HG02642 (cell line): ENCODE measurements at regions not wholly inside any gene's neighbourhood (a gene's known extent, or its start where the extent isn't known, plus 50 kb on each side); places are given as distances from the start of the nearest gene placed in this dataset.
"Not testable (repeated sequence)": the region's sequence is repeated elsewhere in the genome, so short reads cannot be mapped to it uniquely, and the experiment has no call there.

Experiments used
- ATAC-seq: cut with Tn5 transposase; IDR thresholded peaks from one replicate; pipeline ENCODE4 v1.9.1; 2021; ENCODE audit warnings: mild to moderate bottlenecking; ENCODE audit not compliant: unreplicated experiment, poor library complexity

DNA sequence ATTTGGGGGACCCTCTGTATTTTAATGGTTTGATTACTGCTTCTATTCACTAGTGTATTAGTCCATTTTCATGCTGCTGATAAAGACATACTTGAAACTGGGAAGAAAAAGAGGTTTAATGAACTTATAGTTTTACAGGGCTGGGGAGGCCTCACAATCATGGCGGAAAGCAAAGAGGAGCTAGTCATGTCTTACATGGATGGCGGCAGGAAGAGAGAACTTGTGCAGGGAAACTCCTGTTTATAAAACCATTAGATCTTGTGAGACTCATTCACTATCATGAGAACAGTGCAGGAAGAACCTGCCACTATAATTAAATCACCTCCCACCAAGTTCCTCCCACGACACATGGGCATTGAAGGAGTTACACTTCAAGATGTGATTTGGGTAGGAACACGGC lies 464.5 kb upstream of the RGS18 start:
- no peak for ATAC-seq

DNA sequence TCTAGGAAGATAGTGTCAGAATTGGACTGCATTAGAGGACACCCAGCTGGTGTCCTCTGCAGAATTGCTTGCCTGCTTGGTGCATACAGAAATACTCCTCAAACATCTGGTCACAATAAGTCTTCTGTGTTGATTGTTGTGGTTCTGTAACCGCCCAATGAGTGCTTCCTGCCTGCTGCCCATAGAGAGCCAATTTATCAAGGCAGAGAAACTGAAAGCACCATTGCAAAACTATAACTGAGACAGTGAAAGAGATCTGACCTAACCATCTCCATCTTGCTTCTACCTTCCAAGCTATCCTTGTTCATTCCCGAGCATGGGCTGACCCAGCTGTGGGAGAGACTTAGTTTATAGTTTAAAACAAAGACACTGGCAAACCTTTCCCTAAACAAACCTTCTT lies 462.4 kb upstream of the RGS18 start:
- ATAC-seq: peak; percentile 85

DNA sequence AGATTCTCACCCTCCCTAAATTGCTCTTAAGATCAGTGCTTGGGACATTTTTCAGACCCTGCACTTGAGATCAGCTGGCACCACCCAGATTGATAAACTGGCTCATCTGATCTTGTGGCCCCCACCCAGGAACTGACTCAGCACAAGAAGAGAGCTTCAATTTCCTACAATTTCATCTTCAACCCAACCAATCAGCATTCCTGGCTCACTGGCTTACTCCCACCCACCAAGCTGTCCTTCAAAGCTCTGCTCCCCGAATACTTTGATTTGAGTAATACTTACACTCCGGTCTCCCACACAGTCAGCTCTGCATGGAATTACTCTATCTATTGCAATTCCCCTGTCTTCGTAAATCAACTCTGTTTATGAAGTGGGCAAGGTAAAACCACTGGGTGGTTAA lies 461.9 kb upstream of the RGS18 start:
- ATAC-seq: no peak

DNA sequence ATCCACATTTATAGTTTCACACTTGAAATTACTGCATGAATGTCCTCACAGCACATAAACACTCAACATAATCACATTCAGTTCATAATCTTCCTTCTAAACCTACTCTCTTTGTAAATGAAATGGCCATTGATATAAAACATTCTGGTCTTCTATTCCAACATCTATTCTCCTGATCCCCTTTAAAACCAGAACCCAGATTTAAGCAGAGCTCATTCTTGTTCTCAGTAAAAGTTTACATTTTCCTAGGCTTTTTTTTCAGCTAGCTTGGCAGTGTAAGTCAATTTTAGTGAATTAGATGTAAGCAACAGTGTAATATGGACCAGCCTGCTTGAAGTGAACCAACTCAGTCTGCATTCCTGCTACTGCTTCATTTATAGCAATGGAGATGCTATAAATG lies 460.7 kb upstream of the RGS18 start:
- no peak for ATAC-seq

DNA sequence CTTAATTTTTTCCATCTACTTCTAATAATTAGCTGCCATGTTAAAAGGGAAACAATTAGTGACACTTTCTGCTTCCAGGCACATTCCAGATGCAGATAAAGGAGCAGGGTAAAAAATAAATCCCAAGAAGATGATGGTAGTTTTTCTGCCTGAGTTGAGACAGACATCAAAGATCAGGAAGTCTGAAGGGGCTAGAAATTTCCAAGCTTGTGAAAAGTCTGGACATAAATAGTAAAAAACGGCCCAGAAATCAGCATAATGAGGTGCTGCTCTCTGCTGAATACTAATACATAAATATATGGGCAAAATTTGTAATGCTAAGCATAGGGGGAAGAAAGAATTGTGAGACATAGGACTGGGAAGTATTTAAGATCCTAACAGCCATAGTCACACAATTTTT lies 460.0 kb upstream of the RGS18 start:
- ATAC-seq: no peak

DNA sequence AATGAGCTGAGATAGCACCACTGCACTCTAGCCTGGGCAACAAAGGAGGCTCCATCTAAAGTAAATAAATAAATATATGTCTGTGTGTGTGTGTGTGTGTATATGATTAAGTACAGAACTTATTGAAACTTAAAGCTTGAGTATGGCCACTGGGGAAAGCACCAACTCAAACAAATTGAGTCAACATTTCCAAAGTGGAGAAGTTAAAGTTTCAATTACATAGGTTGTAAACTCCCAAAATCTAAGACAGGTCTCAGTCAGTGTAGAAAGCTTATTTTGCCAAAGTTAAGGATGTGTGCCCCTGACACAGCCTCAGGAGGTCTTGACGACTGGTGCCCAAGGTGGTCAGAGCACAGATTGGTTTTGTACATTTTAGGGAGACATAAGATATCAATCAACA lies 458.9 kb upstream of the RGS18 start:
- ATAC-seq: peak; percentile 45

DNA sequence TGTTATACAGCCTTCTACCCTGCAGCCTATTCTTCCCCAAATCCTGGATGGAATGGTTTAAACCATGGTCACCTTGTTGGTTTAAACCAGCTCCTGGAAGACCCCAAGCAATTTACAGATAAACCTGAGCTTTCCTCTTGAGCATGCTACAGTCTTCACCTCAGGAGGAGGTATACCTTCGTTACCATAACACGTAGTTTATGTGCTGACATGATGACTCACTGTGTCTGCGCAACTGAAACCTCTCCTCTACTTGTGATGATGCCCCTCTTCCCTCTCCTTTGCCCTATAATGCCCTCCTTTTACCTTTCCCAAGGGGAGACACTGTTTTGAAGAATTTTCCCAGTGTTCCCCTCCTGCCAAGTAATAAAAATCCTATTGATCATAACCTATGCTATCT lies 457.3 kb upstream of the RGS18 start:
- ATAC-seq: no peak

DNA sequence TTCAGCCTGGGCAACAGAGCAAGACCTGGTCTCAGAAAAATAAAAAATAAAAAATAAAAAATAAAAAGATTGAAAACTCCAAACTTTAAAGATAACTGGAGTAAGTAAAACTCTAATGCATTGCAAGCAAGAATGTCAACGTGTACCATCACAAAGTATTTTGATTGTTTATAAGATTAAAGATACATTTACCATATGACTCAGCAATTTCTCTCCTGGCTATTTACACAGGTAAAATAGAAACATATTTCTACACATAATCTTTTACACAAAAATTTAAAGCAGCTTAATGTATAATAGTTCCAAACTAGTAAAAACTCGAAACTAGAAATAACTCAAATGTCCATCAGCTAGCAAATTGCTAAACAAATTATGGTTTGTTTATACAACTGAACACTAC lies 456.1 kb upstream of the RGS18 start:
- ATAC-seq: no peak

DNA sequence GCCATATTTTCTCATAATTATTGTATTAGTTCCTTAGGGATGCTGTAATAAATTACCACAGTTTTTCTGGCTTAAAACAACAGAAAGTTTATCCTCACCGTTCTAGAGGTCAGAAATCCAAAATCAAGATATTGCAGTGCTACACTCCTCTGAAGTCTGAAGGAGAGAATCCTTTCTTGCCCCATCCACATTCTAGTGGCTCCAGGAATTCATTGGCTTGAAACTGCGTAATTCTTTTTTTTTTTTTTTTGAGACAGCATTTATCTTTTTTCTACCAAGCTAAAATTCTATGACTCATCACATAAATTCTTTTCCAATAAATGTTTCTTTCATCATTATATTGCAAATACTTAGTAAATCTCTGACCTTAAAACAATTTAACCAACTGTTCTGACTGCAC lies 451.0 kb upstream of the RGS18 start:
- no peak for ATAC-seq

DNA sequence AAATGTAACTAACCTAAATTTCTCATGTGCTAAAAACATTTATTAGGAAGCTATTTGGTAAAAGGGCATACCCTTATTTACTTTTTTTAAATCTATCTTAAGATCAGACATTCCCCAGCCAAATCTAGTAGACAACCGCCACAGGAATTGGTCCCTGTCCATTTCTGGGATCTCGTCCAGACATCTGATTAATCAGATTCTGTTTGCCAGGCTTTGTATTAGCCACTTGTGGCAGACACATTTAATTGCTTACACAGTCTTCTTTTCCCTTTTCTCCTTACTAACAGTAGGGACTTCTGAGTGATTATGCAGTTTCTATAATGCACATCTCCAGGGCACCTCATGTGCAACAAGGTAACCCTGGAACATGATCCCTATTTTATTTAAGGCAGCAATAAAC lies 449.0 kb upstream of the RGS18 start:
- ATAC-seq: no peak

DNA sequence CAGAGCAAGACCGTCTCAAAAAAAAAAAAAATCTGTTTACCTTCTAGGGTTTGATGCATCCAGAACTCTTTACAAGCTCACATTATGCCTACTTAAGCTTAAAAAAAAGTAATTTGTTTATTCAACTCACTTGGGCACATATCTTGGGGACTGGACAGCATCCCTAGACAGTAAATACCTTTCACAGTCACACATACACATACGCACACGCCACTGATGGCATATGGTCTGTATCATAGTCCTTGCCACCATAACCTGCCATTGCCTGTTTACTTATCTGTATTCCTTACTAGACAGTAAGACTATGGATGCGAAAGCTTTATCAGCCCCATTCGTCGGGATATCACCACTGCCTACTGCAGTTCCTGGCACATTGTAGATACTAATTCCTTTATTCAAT lies 446.3 kb upstream of the RGS18 start:
- no peak for ATAC-seq

DNA sequence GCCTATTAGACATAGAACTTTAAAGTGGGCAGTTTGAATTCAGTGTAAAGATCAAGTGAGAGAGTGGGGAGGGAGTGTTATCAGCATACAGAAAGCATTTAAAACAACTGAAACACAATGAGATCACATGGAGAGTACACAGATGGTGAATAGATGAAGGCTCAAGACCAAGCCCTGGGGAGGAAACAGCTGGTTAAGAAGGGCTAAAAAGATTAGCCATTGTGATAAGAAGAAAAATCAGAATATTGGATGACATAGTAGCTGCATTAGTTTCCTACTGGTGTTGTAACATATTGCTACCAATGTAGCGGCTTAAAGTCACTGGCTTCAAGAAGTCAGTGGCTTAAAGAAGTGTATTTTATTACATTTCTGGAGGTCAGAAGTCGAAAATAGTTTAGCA lies 443.4 kb upstream of the RGS18 start:
- no peak for ATAC-seq

DNA sequence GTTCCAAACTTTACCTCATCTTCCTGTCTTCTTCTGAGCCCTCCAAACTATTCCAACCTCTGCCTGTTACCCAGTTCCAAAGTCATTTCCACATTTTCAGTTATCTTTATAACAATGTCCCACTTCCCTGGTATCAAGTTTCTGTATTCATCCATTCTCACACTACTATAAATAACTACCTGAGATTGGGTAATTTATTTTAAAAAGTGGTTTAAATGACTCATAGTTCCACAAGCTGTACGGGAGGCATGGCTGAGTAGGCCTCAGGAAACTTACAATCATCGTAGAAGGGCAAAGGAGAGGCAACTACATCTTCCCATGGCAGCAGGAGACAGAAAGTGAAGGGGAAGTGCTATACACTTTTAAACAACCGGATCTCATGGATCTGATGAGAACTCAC lies 428.5 kb upstream of the RGS18 start:
- no peak for ATAC-seq

DNA sequence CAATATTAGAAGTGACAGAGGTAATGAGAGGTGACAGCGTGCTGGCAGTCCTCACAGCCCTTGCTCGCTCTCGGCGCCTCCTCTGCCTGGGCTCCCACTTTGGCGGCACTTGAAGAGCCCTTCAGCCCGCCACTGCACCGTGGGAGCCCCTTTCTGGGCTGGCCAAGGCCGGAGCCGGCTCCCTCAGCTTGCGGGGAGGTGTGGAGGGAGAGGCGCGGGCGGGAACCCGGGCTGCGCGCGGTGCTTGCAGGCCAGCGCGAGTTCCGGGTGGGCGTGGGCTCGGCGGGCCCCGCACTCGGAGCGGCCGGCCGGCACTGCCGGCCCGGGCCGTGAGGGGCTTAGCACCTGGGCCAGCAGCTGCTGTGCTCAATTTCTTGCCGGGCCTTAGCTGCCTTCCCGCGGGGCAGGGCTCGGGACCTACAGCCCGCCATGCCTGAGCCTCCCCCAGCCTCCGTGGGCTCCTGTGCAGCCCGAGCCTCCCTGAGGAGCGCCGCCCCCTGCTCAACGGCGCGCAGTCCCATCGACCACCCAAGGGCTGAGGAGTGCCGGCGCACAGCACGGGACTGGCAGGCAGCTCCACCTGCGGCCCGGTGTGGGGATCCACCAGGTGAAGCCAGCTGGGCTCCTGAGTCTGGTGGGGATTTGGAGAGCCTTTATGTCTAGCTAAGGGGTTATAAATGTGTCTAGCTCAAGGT lies 426.5 kb upstream of the RGS18 start:
- not testable (repeated sequence) for ATAC-seq

DNA sequence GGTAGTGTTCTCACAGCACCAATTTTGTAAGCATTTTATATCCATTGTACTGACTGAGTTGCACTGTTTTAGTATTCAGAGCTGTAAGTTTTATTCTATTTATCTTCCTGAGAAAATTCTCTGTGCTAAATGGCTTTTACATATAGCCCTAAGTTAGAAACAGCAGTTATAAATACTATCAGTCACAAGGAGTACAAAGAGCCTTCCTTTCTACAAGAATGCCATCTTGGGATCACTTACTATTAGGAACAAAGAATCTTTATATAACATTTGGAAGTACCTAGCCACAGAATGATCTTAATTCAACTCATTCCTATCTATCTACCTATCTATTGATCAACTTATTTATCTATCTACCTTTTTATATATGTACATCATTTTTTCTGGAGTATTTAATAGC lies 423.9 kb upstream of the RGS18 start:
- ATAC-seq: no peak

DNA sequence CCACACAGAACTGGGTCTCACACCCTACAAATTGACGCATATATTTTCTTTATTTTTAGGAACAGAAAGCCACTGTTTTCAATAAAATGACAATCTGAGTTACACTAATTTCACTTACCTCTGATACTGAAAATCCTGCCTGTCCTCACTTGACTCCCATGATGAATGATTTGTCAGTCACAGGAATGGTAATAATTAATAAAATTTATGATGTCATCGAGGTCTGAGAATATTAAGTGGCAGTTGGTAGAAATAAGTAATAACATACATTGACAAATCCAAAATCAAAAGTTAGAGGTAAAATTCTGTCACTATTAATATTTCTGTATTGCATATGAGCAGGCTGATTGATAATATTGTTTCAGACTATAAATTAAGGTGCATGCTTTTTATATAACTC lies 418.7 kb upstream of the RGS18 start:
- no peak for ATAC-seq

DNA sequence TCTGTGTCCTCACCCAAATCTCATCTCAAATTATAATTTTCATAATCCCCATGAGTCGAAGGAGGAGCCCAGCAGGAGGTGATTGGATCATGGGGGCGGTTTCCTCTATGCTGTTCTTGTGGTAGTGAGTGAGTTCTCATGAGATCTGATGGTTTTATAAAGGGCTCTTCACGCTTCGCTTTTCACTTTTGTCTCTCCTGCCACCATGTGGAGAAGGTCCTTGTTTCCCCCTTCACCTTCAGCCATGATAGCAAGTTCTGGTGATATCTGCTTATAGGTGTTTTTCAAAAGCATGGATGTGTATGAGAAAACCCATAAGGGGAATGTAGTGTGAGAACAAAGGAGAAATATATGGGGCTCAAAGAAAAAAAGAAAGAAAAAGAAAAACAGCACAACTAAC lies 405.9 kb upstream of the RGS18 start:
- ATAC-seq: no peak

DNA sequence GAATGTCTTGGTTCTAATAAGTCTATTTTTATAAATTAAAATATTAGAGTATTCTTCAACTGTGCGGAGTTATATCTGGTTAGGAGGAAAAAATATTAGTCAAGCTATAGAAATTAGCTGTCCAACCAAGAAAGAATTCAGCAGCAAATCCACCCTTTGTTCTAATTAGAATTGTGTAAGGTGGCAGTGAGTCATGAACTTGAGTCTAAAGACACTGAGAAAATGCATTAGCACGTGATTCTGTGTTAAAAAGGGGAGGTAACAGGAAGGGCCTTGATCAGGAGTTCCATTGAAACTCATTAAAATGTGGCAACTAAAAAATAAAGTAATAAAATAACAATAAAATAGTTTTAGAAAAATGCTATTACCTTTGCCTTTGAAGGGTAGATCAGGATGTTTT lies 398.2 kb upstream of the RGS18 start:
- ATAC-seq: no peak

DNA sequence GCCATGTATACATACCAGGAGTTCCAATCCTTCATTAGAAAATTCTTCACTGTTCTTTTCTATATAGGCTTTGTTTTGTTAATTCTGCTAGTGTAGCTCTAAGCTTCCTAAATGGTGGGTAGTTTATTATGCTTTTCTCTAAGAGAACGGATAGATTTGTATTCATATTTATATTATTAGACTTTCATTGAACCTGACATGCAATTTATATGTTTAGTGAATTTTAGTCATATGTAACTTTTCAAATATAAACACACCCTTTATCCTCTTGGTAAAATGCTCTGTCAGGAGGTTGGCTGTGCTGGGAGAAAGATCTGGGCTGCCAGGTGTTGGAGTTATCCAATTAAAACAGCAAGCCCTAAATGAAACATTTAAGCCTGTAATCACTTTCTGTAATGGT lies 369.7 kb upstream of the RGS18 start:
- ATAC-seq: no peak

DNA sequence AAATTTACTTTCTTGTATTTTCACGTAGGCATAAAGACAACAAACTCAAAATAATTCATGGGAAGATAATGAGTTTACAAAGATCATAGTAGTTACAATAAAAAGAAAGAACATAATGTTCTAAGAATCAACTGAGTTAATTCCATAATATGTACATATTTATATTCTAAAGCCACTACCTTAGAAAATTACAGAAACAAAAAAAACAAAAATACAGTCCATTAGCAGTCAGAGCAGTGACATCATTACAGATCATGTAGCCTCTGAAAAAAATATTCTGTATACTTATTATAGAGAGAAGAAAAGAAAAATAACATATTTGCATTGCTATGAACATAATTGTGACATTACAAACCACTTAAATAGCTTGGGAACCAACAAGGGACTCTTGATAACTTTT lies 360.1 kb upstream of the RGS18 start:
- no peak for ATAC-seq

DNA sequence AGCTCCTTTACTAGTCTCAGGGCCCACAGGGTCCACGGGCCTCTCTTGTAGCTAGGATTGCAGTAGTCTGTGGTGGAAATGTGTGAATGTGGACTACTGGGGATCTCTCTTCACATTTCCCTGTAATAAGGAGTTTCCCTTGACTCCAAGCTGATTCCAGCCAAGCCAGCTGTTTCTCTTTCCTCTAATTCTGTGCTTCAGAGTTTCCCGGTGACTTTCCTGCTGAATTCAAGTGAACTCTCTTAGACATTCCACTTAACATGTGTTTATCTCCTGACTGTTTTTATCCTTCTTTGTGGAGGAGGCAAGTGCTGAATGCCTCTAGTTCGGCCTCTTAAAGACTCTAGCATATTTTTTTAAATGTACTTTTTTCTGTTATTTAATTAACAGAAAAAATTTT lies 354.0 kb upstream of the RGS18 start:
- ATAC-seq: no peak

DNA sequence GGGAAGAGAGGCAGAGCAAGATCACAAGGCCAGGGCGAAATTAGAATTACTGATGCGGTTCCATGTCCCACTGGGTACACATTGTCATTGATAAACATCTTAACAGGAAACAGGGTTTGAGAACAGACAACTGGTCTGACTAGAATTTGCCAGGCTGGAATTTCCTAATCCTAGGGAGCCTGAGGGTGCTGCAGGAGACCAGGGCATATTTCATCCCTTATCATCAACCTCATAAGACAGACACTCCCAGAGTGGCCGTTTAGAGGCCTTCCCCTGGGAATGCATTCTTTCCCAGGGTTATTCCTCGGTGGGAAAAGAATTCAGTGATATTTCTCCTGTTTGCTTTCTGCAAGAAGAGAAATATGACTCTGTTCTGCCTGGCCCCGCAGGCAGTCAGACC lies 344.7 kb upstream of the RGS18 start:
- ATAC-seq: not testable (repeated sequence)

DNA sequence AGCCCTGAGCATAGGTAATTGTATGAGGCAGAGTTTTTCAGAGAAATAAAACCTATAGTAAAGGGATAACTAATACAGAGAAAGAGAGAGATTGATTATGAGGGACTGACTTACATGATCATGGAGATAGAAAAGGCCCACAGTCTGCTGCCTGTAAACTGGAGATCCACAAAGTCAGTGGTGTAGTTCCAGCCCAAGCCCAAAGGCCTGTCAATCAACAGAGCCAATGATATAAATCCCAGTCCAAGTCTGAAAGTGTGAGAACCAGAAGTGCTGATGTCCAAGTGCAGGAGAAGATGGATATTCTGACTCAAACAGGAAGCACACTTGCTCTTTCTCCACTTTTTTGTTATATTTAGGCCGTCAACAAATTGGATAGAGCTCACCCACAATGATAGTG lies 340.1 kb upstream of the RGS18 start:
- no peak for ATAC-seq
